ENCODE measurements at regions not wholly inside any gene's neighbourhood (a gene's known extent, or its start where the extent isn't known, plus 50 kb on each side); places are given as distances from the start of the nearest gene placed in this dataset.

- Histone ChIP-seq H3K9me3 (ENCODE audit: low read depth, low read length) (no peaks in the 10 kb centered on the region), H2AFZ (ENCODE audit: low read length) (no peak overlapping the region), H3K27me3 (ENCODE audit: insufficient read depth, low read length) (no peaks in the 10 kb centered on the region), H3K4me1 (ENCODE audit: insufficient read depth, low read length) (no peaks in the 10 kb centered on the region), H3K4me2 (ENCODE audit: insufficient read depth, low read length) (no peak overlapping the region), H3K79me2 (ENCODE audit: insufficient read depth, low read length) (no peaks in the 10 kb centered on the region), H3K27ac (ENCODE audit: low read depth, low read length) (no peak overlapping the region), H3K4me3 (ENCODE audit: insufficient read depth, low read length) (no peak overlapping the region), H3K36me3 (ENCODE audit: insufficient read depth, low read length) (no peaks in the 10 kb centered on the region), H4K20me1 (ENCODE audit: insufficient read depth, low read length) (no peaks in the 10 kb centered on the region)
- no peak for DNase-seq (ENCODE audit: insufficient read length, low spot score, missing footprints)
- TF ChIP-seq, protein P1, sequence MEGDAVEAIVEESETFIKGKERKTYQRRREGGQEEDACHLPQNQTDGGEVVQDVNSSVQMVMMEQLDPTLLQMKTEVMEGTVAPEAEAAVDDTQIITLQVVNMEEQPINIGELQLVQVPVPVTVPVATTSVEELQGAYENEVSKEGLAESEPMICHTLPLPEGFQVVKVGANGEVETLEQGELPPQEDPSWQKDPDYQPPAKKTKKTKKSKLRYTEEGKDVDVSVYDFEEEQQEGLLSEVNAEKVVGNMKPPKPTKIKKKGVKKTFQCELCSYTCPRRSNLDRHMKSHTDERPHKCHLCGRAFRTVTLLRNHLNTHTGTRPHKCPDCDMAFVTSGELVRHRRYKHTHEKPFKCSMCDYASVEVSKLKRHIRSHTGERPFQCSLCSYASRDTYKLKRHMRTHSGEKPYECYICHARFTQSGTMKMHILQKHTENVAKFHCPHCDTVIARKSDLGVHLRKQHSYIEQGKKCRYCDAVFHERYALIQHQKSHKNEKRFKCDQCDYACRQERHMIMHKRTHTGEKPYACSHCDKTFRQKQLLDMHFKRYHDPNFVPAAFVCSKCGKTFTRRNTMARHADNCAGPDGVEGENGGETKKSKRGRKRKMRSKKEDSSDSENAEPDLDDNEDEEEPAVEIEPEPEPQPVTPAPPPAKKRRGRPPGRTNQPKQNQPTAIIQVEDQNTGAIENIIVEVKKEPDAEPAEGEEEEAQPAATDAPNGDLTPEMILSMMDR (IDR thresholded peaks at IDR 0.05; ENCODE audit: extremely low read depth, low read depth, low read length): no peak
Observed at GRCh38 chr13:91211510-91211909, 136.0 kb upstream of the MIR17HG start.

- Histone ChIP-seq H3K79me2 (ENCODE audit: insufficient read depth, low read length) (no peaks in the 10 kb centered on the region), H3K4me2 (ENCODE audit: insufficient read depth, low read length) (no peak overlapping the region), H3K27me3 (ENCODE audit: insufficient read depth, low read length) (no peaks in the 10 kb centered on the region), H4K20me1 (ENCODE audit: insufficient read depth, low read length) (no peaks in the 10 kb centered on the region), H3K4me1 (ENCODE audit: insufficient read depth, low read length) (no peaks in the 10 kb centered on the region), H3K36me3 (ENCODE audit: insufficient read depth, low read length) (no peaks in the 10 kb centered on the region), H3K27ac (ENCODE audit: low read depth, low read length) (no peak overlapping the region), H2AFZ (ENCODE audit: low read length) (no peak overlapping the region), H3K4me3 (ENCODE audit: insufficient read depth, low read length) (no peak overlapping the region), H3K9me3 (ENCODE audit: low read depth, low read length) (no peaks in the 10 kb centered on the region)
- no peak for DNase-seq (ENCODE audit: insufficient read length, low spot score, missing footprints)
- TF ChIP-seq, protein P1 (IDR thresholded peaks at IDR 0.05; ENCODE audit: extremely low read depth, low read depth, low read length): no peak
Observed at GRCh38 chr13:91212231-91212630, 135.3 kb upstream of the MIR17HG start.

- Histone ChIP-seq H3K79me2 (ENCODE audit: insufficient read depth, low read length) (no peaks in the 10 kb centered on the region), H3K36me3 (ENCODE audit: insufficient read depth, low read length) (no peaks in the 10 kb centered on the region), H3K4me1 (ENCODE audit: insufficient read depth, low read length) (no peaks in the 10 kb centered on the region), H3K4me2 (ENCODE audit: insufficient read depth, low read length) (no peak overlapping the region), H3K4me3 (ENCODE audit: insufficient read depth, low read length) (no peak overlapping the region), H2AFZ (ENCODE audit: low read length) (no peak overlapping the region), H3K27me3 (ENCODE audit: insufficient read depth, low read length) (no peaks in the 10 kb centered on the region), H4K20me1 (ENCODE audit: insufficient read depth, low read length) (no peaks in the 10 kb centered on the region), H3K9me3 (ENCODE audit: low read depth, low read length) (no peaks in the 10 kb centered on the region), H3K27ac (ENCODE audit: low read depth, low read length) (no peak overlapping the region)
- no peak for DNase-seq (ENCODE audit: insufficient read length, low spot score, missing footprints)
- TF ChIP-seq, protein P1 (IDR thresholded peaks at IDR 0.05; ENCODE audit: extremely low read depth, low read depth, low read length): no peak
Observed at GRCh38 chr13:91214031-91214430, 133.5 kb upstream of the MIR17HG start.

GRCh38 chr13:91216928-91217700 is 130.4 kb upstream of the MIR17HG start:
- Histone ChIP-seq H3K4me3 (ENCODE audit: insufficient read depth, low read length) (no peak overlapping the region), H2AFZ (ENCODE audit: low read length) (no peak overlapping the region), H4K20me1 (ENCODE audit: insufficient read depth, low read length) (no peaks in the 10 kb centered on the region), H3K36me3 (ENCODE audit: insufficient read depth, low read length) (no peaks in the 10 kb centered on the region), H3K4me1 (ENCODE audit: insufficient read depth, low read length) (no peaks in the 10 kb centered on the region), H3K9me3 (ENCODE audit: low read depth, low read length) (no peaks in the 10 kb centered on the region), H3K79me2 (ENCODE audit: insufficient read depth, low read length) (no peaks in the 10 kb centered on the region), H3K27ac (ENCODE audit: low read depth, low read length) (no peak overlapping the region), H3K4me2 (ENCODE audit: insufficient read depth, low read length) (no peak overlapping the region), H3K27me3 (ENCODE audit: insufficient read depth, low read length) (no peaks in the 10 kb centered on the region)
- no peak for DNase-seq (ENCODE audit: insufficient read length, low spot score, missing footprints)
- TF ChIP-seq, protein P1 (IDR thresholded peaks at IDR 0.05; ENCODE audit: extremely low read depth, low read depth, low read length): no peak

Data from osteoblast (primary cell).